GM10248 (cell line): ENCODE measurements at regions not wholly inside any gene's neighbourhood (a gene's known extent, or its start where the extent isn't known, plus 50 kb on each side); places are given as distances from the start of the nearest gene placed in this dataset.

Experiments used
- CTCF ChIA-PET: fragments of 300-600 bp; sonication (Branson Sonifier 250); formaldehyde crosslinking; extraction: SDS; loops from one replicate; lab custom pipeline; 2021; ENCODE audit warnings: antibody characterized with exemption; lab: Yijun Ruan, JAX
- POLR2A ChIA-PET: fragments of 350-650 bp; sonication (Branson Sonifier 250); formaldehyde crosslinking; extraction: SDS; loops from one replicate; lab custom pipeline; 2020; ENCODE audit warnings: antibody characterized with exemption; lab: Yijun Ruan, JAX
- DNase-seq: peaks from one replicate; pipeline ENCODE4 v3.0.0; 2012; ENCODE audit errors: extremely low spot score
- TF ChIP-seq, protein P1 (sequence below): IDR thresholded peaks from 2 replicates; pipeline ENCODE4 v1.5.1; 2012; ENCODE audit warnings: mild to moderate bottlenecking, low read depth; ENCODE audit errors: extremely low read depth, missing control alignments, control extremely low read depth

DNA sequence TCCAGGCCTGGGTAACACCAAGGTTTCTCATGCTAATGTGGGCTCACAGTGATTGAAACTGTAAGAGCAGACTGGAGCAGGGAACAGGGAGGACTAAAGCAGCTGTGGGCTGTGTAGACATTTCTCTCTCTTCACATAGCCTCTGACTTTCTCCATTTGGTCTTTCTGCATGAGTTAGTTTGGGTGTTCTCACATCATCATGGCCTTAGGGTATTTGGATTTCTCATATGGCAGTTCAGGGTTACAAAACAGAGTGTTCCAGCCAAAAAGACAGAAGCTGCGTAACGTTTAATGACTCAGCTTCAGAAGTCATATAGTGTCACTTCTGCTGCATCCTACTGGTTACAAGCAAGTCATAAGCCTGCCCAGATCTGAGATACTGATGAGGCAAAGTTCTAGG is 52.0 kb upstream of the OSBPL8 start:
- CTCF ChIA-PET: no interaction called here
- TF ChIP-seq, protein P1, sequence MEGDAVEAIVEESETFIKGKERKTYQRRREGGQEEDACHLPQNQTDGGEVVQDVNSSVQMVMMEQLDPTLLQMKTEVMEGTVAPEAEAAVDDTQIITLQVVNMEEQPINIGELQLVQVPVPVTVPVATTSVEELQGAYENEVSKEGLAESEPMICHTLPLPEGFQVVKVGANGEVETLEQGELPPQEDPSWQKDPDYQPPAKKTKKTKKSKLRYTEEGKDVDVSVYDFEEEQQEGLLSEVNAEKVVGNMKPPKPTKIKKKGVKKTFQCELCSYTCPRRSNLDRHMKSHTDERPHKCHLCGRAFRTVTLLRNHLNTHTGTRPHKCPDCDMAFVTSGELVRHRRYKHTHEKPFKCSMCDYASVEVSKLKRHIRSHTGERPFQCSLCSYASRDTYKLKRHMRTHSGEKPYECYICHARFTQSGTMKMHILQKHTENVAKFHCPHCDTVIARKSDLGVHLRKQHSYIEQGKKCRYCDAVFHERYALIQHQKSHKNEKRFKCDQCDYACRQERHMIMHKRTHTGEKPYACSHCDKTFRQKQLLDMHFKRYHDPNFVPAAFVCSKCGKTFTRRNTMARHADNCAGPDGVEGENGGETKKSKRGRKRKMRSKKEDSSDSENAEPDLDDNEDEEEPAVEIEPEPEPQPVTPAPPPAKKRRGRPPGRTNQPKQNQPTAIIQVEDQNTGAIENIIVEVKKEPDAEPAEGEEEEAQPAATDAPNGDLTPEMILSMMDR: no peak
- POLR2A ChIA-PET: no interaction called here
- no peak for DNase-seq

DNA sequence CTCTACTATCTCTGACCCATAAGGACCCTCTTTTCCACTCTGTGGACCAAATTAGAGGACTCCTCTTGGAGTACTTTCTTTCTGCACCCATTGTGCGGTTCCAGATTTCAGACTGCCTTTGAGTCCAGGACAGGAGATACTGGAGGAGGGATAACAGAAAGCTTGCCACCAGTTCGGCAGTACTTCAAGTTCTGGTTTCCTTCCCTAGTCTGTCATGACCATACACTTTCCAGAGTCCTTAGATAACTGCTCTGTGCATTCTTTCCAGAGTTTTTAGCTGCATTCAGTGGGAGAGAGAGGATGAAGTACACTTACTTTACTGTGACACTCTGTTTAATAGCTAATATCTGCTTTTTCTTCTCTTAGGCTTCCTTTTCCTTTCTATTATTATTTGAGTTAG is 54.8 kb upstream of the OSBPL8 start:
- ChIA-PET POLR2A (no interaction called here), CTCF (interaction anchor here (1.1 to 1.9 kb wide), 3 partner anchors 8 to 397 kb away, joined by 3 to 4 read pairs (median 4); no protein-coding TSS in a partner anchor)
- no peak for DNase-seq
- TF ChIP-seq, protein P1: no peak

DNA sequence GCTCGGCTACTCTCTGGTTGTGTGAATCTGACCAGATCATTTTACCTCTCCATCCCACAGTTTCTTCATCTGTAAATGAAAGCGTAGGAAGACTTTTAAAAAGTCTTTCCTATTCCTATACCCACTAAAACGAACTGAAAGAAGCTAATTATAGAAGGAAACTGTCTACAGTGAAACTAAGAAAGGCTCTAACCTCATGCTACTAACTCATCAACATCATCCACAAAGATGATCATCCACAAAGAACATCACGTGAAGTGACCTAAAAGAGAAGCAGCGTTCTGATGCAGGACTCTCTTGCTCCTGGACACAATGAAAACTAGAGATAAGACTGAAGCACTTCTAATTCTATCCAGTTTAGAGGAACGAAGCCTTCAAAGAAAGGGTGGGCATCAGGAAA is 58.5 kb upstream of the OSBPL8 start:
- CTCF ChIA-PET: interaction anchor here (0.8 to 2.0 kb wide), 4 partner anchors 13 to 393 kb away, joined by 3 to 8 read pairs (median 4); no protein-coding TSS in a partner anchor
- POLR2A ChIA-PET: no interaction called here
- DNase-seq: no peak
- TF ChIP-seq, protein P1: no peak

DNA sequence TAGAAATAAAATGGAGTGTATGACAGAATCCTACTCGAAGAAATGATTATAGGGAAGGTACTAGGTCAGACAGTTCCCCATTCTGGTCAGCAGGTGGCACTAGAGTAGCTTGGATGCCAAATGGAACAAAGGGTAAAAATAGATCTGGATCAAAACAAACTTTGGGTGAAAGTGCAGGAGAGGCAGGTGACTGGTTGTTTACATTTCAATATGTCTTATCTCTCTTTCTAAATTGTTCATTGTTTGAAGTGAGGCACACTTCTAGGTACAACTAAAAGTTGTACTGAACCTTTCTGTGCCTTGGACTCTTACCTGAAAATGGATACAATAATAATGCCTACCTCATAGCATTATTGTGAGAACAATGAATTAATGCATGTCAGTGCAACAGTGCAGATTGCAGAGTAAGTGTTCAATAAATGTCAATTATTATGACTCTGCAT is 62.0 kb upstream of the OSBPL8 start:
- peak; percentile 63 for DNase-seq
- ChIA-PET CTCF (interaction anchor here (0.6 to 4.0 kb wide), 28 partner anchors 7 to 393 kb away, joined by 3 to 51 read pairs (median 4); partner anchors contain the start of gene OSBPL8), POLR2A (no interaction called here)
- TF ChIP-seq, protein P1: peak; percentile 87

DNA sequence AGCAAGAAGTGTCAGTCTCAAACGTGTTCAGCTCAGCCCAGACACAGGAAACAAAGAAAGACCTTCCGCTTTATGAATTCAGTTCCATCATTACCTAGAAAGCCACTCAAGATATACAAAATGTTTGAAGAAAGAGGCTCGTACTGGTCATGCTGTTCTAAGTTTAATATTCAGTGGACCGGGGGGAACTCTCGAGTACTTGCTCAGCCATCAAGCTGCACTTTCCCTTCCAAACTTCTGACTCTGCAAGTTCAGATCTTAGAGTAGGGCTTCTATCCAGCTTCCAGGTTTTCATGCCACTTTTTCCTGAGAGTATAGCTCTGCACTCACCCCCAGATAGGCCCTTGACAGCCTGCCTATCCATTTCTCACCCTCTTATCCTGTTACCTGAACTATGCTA is 62.8 kb upstream of the OSBPL8 start:
- ChIA-PET CTCF (interaction anchor here (0.7 to 4.0 kb wide), 21 partner anchors 8 to 391 kb away, joined by 3 to 51 read pairs (median 4); no protein-coding TSS in a partner anchor), POLR2A (no interaction called here)
- DNase-seq: no peak
- TF ChIP-seq, protein P1: no peak

DNA sequence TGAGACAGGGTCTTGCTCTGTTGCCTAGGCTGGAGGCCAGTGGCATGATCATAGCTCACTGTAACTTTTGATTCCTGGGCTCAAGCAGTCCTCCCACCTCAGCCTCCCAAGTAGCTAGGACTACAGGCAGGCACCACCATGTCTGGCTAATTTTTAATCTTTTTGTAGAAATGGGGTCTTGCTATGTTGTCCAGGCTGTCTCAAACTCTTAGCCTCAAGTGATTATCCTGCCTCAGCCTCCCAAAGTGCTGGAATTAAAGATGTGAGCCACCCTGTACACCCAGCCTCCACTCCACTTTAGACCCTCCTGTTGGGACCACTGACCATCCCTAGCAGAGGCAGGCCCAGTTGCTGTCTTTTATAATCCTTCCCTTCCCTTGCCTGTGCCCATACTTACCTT is 63.3 kb upstream of the OSBPL8 start:
- TF ChIP-seq, protein P1: no peak
- ChIA-PET POLR2A (no interaction called here), CTCF (interaction anchor here (0.9 to 4.0 kb wide), 14 partner anchors 8 to 388 kb away, joined by 3 to 51 read pairs (median 4); no protein-coding TSS in a partner anchor)
- no peak for DNase-seq

DNA sequence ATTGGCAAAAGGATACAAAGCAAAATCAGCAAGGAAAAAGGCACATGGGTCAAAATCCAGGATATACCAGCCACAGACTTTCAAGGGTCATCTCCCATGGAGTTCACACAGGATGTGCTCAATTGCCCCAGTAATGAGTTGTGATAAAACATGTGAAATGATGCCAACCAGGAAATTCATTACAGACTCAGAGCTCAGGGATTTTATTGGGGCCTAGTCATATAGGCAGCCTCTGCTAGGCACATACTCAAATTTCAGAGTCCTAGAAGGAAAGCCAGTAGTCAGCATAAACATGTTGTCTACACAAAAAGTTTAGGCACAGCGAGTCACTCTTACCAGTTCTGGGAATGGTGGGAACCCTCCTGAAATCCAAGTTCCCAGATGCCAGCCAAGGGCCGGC is 64.4 kb upstream of the OSBPL8 start:
- TF ChIP-seq, protein P1: no peak
- CTCF ChIA-PET: interaction anchor here (1.5 to 4.0 kb wide), 3 partner anchors 168 to 387 kb away, joined by 3 to 51 read pairs (median 45); no protein-coding TSS in a partner anchor
- no peak for DNase-seq
- POLR2A ChIA-PET: no interaction called here
